ENCODE measurements at regions not wholly inside any gene's neighbourhood (a gene's known extent, or its start where the extent isn't known, plus 50 kb on each side); places are given as distances from the start of the nearest gene placed in this dataset.
A peak's percentile ranks its signal among the peaks of the same experiment; 100 is the strongest.

DNA sequence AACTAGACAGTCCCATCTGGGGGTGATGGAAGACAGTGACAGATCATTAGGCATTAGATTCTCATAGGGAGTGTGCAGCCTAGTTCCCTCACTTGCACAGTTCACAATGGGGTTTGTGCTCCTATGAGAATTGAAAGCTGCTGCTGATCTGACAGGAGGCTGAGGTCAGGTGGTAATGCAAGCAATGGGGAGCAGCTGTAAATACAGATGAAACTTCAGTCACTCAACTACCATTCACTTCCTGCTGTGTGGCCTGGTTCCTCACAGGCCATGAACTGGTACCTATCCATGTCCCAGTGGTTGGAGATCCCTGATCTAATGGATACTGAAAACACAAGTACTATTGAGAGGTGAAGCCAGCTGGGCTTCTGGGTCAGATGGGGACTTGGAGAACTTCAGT is 72.5 kb downstream of the AGTR2 start:
- Histone ChIP-seq H3K4me3 (no peak overlapping the region), H3K36me3 (no peaks in the 10 kb centered on the region), H3K9ac (no peak overlapping the region), H3K27me3 (peaks cover 0 to 14% (median 0%) of the 10 kb centered on the region in 11 experiments; a peak in 3 of 22 replicates), H3K4me2 (no peak overlapping the region), H4K20me1 (no peaks in the 10 kb centered on the region), H3K4me1 (peaks cover 0 to 3% (median 0%) of the 10 kb centered on the region in 10 experiments; a peak in 4 of 20 replicates), H3K27ac (no peak overlapping the region), H3K9me3 (replicated peaks in 1 of 11) (peaks cover 5 to 17% (median 9%) of the 10 kb centered on the region in 11 experiments; a peak in 20 of 22 replicates)
- no peak for TF ChIP-seq Cebpa-rat (IDR thresholded peaks at IDR 0.05)

- no peaks in the 10 kb centered on the region for H4K20me1 ChIP-seq
- no peak for TF ChIP-seq Cebpa-rat (IDR thresholded peaks at IDR 0.05)
- peaks cover 0 to 5% (median 0%) of the 10 kb centered on the region in 11 experiments; a peak in 2 of 22 replicates for H3K27me3 ChIP-seq
- no peaks in the 10 kb centered on the region for H3K36me3 ChIP-seq
- H3K4me2 ChIP-seq, result no peak overlapping the region
- no peak overlapping the region for H3K9ac ChIP-seq
- peaks cover 12 to 37% (median 26%) of the 10 kb centered on the region in 11 experiments; a peak in 21 of 22 replicates for H3K9me3 ChIP-seq (replicated peaks in 1 of 11)
- H3K27ac ChIP-seq, result no peak overlapping the region
- H3K4me1 ChIP-seq, result no peaks in the 10 kb centered on the region
- no peak overlapping the region for H3K4me3 ChIP-seq
Measured at GRCh38 chrX:116246261-116246660, 75.7 kb downstream of the AGTR2 start.

- Histone ChIP-seq H3K9me3 (replicated peaks in 1 of 11) (peaks cover 0 to 6% (median 0%) of the 10 kb centered on the region in 11 experiments; a peak in 1 of 22 replicates), H3K4me3 (no peak overlapping the region), H4K20me1 (no peaks in the 10 kb centered on the region), H3K4me2 (no peak overlapping the region), H3K36me3 (no peaks in the 10 kb centered on the region), H3K27me3 (peaks cover 0 to 6% (median 0%) of the 10 kb centered on the region in 11 experiments; a peak in 2 of 22 replicates), H3K9ac (no peak overlapping the region), H3K4me1 (peaks cover 0 to 6% (median 2%) of the 10 kb centered on the region in 10 experiments; a peak in 7 of 20 replicates), H3K27ac (no peak overlapping the region)
- TF ChIP-seq Cebpa-rat (IDR thresholded peaks at IDR 0.05), result no peak
Measured at GRCh38 chrX:116267511-116268040, 97.0 kb downstream of the AGTR2 start.

DNA sequence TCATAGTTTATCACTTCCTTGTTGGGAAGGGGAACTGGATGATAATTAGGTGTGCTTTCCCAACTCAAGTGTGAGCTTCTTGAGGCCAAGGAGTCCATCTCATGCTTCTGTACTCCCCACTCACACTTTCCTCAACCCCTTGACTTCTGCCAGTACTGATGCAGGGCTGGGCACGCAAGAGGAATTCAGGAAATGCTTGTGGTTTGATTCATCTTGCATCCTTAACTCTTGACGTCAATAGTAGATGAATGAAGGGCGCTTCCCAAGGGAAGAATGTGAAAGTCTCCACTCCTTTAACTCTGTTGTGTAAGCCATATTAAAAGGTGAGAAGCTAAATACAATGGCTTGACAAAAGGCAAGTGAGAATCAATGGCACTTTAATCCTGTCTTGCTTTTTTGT is 101.8 kb downstream of the AGTR2 start:
- no peaks in the 10 kb centered on the region for H3K36me3 ChIP-seq
- peak overlapping the region in 5 of 11 experiments; percentile 5 to 29 (median 19); a peak in 5 of 22 replicates for H3K4me2 ChIP-seq
- no peak overlapping the region for H3K27ac ChIP-seq

GRCh38 chrX:116272861-116273260 is 102.3 kb downstream of the AGTR2 start:
- H3K4me3 ChIP-seq, result no peak overlapping the region
- no peak for TF ChIP-seq Cebpa-rat (IDR thresholded peaks at IDR 0.05)
- peaks cover 0 to 23% (median 7%) of the 10 kb centered on the region in 11 experiments; a peak in 13 of 22 replicates for H3K27me3 ChIP-seq
- no peak overlapping the region for H3K9ac ChIP-seq
- H3K4me1 ChIP-seq, result peaks cover 0 to 7% (median 2%) of the 10 kb centered on the region in 10 experiments; a peak in 7 of 20 replicates
- 0 out of 22 replicates have a peak, but pooled peaks cover 0 to 6% (median 0%) of the 10 kb centered on the region in 11 experiments for H3K9me3 ChIP-seq (replicated peaks in 1 of 11)
- H4K20me1 ChIP-seq, result no peaks in the 10 kb centered on the region
- no peak overlapping the region for H3K27ac ChIP-seq
- H3K36me3 ChIP-seq, result no peaks in the 10 kb centered on the region
- peak overlapping the region in 1 of 11 experiments; percentile 5; a peak in 1 of 22 replicates for H3K4me2 ChIP-seq

More for the DNA sequence above, 101.8 kb downstream of the AGTR2 start:
- Histone ChIP-seq H3K4me3 (no peak overlapping the region), H4K20me1 (no peaks in the 10 kb centered on the region), H3K9me3 (replicated peaks in 1 of 11) (0 out of 22 replicates have a peak, but pooled peaks cover 0 to 6% (median 0%) of the 10 kb centered on the region in 11 experiments), H3K9ac (no peak overlapping the region), H3K27me3 (peaks cover 0 to 23% (median 7%) of the 10 kb centered on the region in 11 experiments; a peak in 11 of 22 replicates), H3K4me1 (peaks cover 0 to 7% (median 2%) of the 10 kb centered on the region in 10 experiments; a peak in 7 of 20 replicates)
- no peak for TF ChIP-seq Cebpa-rat (IDR thresholded peaks at IDR 0.05)

GRCh38 chrX:116276261-116276660 is 105.7 kb downstream of the AGTR2 start:
- Histone ChIP-seq H3K4me2 (no peak overlapping the region), H3K9me3 (replicated peaks in 1 of 11) (0 out of 22 replicates have a peak, but pooled peaks cover 0 to 6% (median 0%) of the 10 kb centered on the region in 11 experiments), H3K4me3 (no peak overlapping the region), H3K9ac (no peak overlapping the region), H3K4me1 (peaks cover 0 to 7% (median 2%) of the 10 kb centered on the region in 10 experiments; a peak in 7 of 20 replicates), H3K27ac (no peak overlapping the region), H4K20me1 (no peaks in the 10 kb centered on the region), H3K36me3 (no peaks in the 10 kb centered on the region), H3K27me3 (peaks cover 0 to 35% (median 14%) of the 10 kb centered on the region in 11 experiments; a peak in 17 of 22 replicates)
- TF ChIP-seq Cebpa-rat (IDR thresholded peaks at IDR 0.05), result no peak

GRCh38 chrX:116277351-116278225 is 107.0 kb downstream of the AGTR2 start:
- no peak overlapping the region for H3K4me2 ChIP-seq
- H3K36me3 ChIP-seq, result no peaks in the 10 kb centered on the region
- no peak overlapping the region for H3K27ac ChIP-seq
- H4K20me1 ChIP-seq, result no peaks in the 10 kb centered on the region
- peaks cover 0 to 29% (median 14%) of the 10 kb centered on the region in 11 experiments; a peak in 17 of 22 replicates for H3K27me3 ChIP-seq
- H3K4me1 ChIP-seq, result 0 out of 20 replicates have a peak, but pooled peaks cover 0 to under 1% (median 0%) of the 10 kb centered on the region in 10 experiments
- no peak overlapping the region for H3K9ac ChIP-seq
- H3K4me3 ChIP-seq, result no peak overlapping the region
- no peaks in the 10 kb centered on the region for H3K9me3 ChIP-seq (replicated peaks in 1 of 11)
- no peak for TF ChIP-seq Cebpa-rat (IDR thresholded peaks at IDR 0.05)

DNA sequence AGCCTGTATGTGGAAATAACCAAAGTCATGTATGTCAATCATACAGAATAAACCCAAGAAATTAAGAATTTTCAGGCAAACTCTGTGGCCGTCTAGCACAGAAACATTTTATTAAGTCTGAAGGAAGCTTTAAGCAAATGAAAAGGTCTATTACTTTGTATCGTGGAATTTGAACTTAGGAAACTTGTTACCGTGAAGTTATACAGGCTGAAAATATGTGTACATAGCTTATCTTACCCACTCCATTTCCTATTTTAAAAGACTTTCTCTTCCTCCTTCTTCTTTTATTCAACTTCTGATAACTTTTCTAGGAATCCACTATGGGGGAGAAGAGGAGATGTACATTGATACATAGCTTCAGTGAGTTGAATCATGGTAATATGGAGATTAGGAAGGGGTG is 108.3 kb downstream of the AGTR2 start:
- TF ChIP-seq Cebpa-rat (IDR thresholded peaks at IDR 0.05), result no peak
- H3K9me3 ChIP-seq (replicated peaks in 1 of 11), result no peaks in the 10 kb centered on the region
- H3K27ac ChIP-seq, result no peak overlapping the region
- no peaks in the 10 kb centered on the region for H3K4me1 ChIP-seq
- no peak overlapping the region for H3K4me2 ChIP-seq
- no peaks in the 10 kb centered on the region for H3K36me3 ChIP-seq
- H3K9ac ChIP-seq, result no peak overlapping the region
- peaks cover 0 to 27% (median 14%) of the 10 kb centered on the region in 11 experiments; a peak in 17 of 22 replicates for H3K27me3 ChIP-seq
- H3K4me3 ChIP-seq, result no peak overlapping the region
- no peaks in the 10 kb centered on the region for H4K20me1 ChIP-seq

- Histone ChIP-seq H3K9me3 (replicated peaks in 1 of 11) (no peaks in the 10 kb centered on the region), H3K36me3 (no peaks in the 10 kb centered on the region), H4K20me1 (no peaks in the 10 kb centered on the region), H3K4me1 (no peaks in the 10 kb centered on the region), H3K9ac (no peak overlapping the region), H3K27me3 (peaks cover 0 to 21% (median 9%) of the 10 kb centered on the region in 11 experiments; a peak in 16 of 22 replicates), H3K27ac (no peak overlapping the region), H3K4me2 (no peak overlapping the region), H3K4me3 (no peak overlapping the region)
- TF ChIP-seq Cebpa-rat (IDR thresholded peaks at IDR 0.05), result no peak
Measured at GRCh38 chrX:116281106-116281505, 110.6 kb downstream of the AGTR2 start.

Data from BLaER1 treated with 17β-estradiol and CSF1 and Interleukin-3, amounts not matched to agents 10 nM and 100 nM (cell line).